Cardiac fibroblast (primary cell): ENCODE measurements at regions not wholly inside any gene's neighbourhood (a gene's known extent, or its start where the extent isn't known, plus 50 kb on each side); places are given as distances from the start of the nearest gene placed in this dataset.

Experiments
- DNase-seq, 2 donors: peaks; one replicate each; pipeline versions ENCODE4 v3.0.0 to v3.0.0-alpha.2; 2010; ENCODE audit warnings: low read depth in 2 of 2
- H3K4me3 ChIP-seq, 2 donors: replicated peaks in 1 of 2; 1 replicate in 1 of 2; 2 replicates in 1 of 2; pipeline ENCODE4 v1.5.1; 2011; ENCODE audit warnings: low read depth in 2 of 2, low read length in 2 of 2, mild to moderate bottlenecking in 2 of 2, moderate library complexity in 1 of 2
- CTCF ChIP-seq: IDR thresholded peaks from one replicate; pipeline ENCODE4 v1.5.1; 2011; ENCODE audit warnings: low read depth, mild to moderate bottlenecking, low read length, inconsistent platforms

- peak; percentile 98 to 99 for DNase-seq
- TF ChIP-seq CTCF, result no peak
Observed at GRCh38 chr7:33774762-33775523, 130.4 kb upstream of the BMPER start.

DNA sequence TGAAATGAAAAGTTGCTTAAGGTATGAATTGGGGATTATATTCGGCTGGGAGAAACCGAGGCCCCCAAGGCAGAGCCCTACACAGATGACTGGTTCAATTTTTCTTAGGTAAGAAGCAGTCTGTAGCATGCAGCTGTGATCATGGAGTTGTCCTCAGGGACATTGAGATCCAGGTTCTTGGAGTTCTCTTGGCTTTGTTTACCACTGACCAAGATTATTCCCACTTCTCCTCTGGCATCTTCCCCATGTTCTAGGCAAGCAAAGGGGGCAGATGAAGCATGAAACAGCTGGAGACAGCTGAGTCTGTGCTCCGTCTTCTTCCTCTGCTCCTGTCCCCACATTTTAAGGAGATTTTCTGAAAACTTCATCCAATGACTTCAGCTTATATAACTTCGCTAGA lies 129.5 kb upstream of the BMPER start:
- no peak overlapping the region for H3K4me3 ChIP-seq
- no peak for TF ChIP-seq CTCF
- no peak for DNase-seq

More at GRCh38 chr7:33774762-33775523, 130.4 kb upstream of the BMPER start:
- no peak overlapping the region for H3K4me3 ChIP-seq

DNA sequence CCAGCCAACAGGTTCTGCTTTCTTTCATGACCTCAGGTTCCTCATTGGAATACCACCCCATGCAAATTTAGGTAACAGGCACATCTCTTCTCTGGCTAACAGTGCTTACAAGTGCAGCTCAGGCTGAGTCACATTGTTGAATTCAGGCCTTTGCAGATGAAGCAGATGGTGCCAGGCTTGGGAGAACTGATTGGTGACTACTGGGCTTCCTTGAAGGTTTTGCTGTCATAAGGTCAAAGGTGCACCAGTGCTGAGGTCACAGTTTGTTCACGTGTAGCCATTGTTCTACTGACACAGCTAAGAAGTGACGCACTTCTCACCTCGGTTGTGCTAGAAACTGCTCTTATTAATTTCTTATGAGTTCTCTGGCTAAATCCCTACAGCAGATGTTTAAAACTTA lies 128.6 kb upstream of the BMPER start:
- no peak for TF ChIP-seq CTCF
- no peak overlapping the region for H3K4me3 ChIP-seq
- peak in 1 of 2 donors; percentile 79 for DNase-seq

DNA sequence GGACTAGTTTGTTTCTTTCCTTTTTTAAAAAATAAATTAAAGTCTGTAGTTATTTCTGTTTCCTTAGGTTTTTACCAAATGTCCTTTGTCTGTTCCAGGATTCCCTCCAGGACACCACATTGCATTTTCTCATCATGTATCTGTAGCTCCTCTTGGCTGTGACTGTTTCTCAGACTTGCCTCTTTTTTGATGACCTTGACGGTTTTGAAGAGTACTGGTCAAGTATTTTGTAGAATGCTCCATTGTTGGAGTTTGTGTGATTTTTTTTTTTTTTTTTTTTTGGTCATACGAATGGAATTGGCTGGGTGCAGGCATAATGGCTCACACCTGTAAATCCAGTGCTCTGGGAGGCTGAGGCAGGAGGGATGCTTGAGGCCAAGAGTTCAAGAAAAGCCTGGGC lies 127.1 kb upstream of the BMPER start:
- H3K4me3 ChIP-seq, result no peak overlapping the region
- no peak for DNase-seq
- TF ChIP-seq CTCF, result no peak

GRCh38 chr7:33779216-33779615 lies 126.1 kb upstream of the BMPER start:
- no peak for TF ChIP-seq CTCF
- no peak for DNase-seq
- no peak overlapping the region for H3K4me3 ChIP-seq

DNA sequence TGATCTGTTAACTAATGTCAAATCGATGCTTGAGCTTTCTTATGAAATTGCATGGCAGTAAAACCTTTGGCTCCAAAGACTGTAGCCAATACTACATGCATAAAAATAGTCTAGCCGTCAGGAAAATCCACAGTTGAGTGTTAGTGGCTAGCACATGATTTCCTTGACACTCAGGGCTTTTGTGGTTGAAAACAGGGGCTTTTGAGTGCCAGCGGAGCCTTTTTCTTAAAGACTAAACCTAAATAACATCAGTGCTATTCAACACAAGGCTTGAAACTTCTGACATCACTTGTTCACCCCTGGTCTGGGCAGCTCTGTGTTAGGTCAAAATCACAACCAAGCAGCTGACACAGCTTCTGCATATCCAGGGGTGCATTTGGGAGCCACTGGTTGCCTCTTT lies 124.2 kb upstream of the BMPER start:
- DNase-seq, result no peak
- TF ChIP-seq CTCF, result no peak
- no peak overlapping the region for H3K4me3 ChIP-seq

- peak; percentile 52 to 63 for DNase-seq
- no peak for TF ChIP-seq CTCF
Observed at GRCh38 chr7:33781796-33782195, 123.5 kb upstream of the BMPER start.

More at GRCh38 chr7:33781796-33782195, 123.5 kb upstream of the BMPER start:
- H3K4me3 ChIP-seq, result no peak overlapping the region
